Tibial nerve (tissue), 3 donors: ENCODE measurements at regions not wholly inside any gene's neighbourhood (a gene's known extent, or its start where the extent isn't known, plus 50 kb on each side); places are given as distances from the start of the nearest gene placed in this dataset.

Experiments used
- POLR2A ChIP-seq, 2 donors: fragments of 450-650 bp; IDR thresholded peaks; one replicate each; pipeline ENCODE4 v1.6.1; 2017; ENCODE audit warnings: antibody characterized with exemption in 2 of 2, mild to moderate bottlenecking in 2 of 2, moderate library complexity in 2 of 2
- TF ChIP-seq, protein P1 (sequence below), 5 experiments: fragments of 200-600 bp in 3 of 5; fragments of 450-650 bp in 2 of 5; sonication (generic) in 3 of 5; IDR thresholded peaks; one replicate each; pipeline ENCODE4 v1.5.1; 2016 to 2019; ENCODE audit warnings: antibody characterized with exemption in 5 of 5, mild to moderate bottlenecking in 3 of 5, moderate library complexity in 2 of 5

DNA sequence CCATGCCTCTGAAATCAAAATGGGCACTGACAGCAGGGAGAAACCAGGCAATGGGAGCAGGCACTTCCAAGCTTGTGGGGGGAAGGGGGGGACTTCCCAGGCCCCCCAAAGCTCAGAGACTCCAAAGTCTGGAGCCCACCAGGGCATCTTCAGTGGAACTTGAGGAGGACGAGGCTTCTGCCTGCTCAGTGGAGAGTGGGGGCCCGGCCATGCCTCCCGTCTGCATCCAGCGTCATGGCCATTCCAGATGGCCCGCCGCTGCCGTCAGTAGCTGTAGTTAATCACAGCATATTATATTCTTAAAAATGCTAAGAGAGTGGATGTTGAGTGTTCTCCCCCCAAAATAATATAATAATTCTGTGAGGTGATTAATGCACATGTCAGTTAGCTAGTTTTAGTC lies 315.2 kb downstream of the KCNJ2 start:
- TF ChIP-seq, protein P1, sequence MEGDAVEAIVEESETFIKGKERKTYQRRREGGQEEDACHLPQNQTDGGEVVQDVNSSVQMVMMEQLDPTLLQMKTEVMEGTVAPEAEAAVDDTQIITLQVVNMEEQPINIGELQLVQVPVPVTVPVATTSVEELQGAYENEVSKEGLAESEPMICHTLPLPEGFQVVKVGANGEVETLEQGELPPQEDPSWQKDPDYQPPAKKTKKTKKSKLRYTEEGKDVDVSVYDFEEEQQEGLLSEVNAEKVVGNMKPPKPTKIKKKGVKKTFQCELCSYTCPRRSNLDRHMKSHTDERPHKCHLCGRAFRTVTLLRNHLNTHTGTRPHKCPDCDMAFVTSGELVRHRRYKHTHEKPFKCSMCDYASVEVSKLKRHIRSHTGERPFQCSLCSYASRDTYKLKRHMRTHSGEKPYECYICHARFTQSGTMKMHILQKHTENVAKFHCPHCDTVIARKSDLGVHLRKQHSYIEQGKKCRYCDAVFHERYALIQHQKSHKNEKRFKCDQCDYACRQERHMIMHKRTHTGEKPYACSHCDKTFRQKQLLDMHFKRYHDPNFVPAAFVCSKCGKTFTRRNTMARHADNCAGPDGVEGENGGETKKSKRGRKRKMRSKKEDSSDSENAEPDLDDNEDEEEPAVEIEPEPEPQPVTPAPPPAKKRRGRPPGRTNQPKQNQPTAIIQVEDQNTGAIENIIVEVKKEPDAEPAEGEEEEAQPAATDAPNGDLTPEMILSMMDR (IDR thresholded peaks at IDR 0.05), result no peak
- no peak for TF ChIP-seq POLR2A (IDR thresholded peaks at IDR 0.05)
